HepG2 (cell line): ENCODE measurements at regions not wholly inside any gene's neighbourhood (a gene's known extent, or its start where the extent isn't known, plus 50 kb on each side); places are given as distances from the start of the nearest gene placed in this dataset.

Experiments
- AFF4 ChIP-seq: sonication (generic); formaldehyde crosslinking; IDR thresholded peaks from 2 replicates; pipeline ENCODE4 v1.4.0; 2020; ENCODE audit warnings: missing genetic modification reagents
- ATF2 ChIP-seq: sonication (generic); formaldehyde crosslinking; IDR thresholded peaks from 2 replicates; pipeline ENCODE4 v1.4.0; 2020; ENCODE audit warnings: missing genetic modification reagents
- BHLHE40 ChIP-seq: IDR thresholded peaks from 2 replicates; pipeline ENCODE4 v1.6.1; 2011; ENCODE audit warnings: low read length, improper control_type of control experiment
- CREB1 ChIP-seq, 2 experiments: fragments of 450-650 bp in 1 of 2; IDR thresholded peaks; 2 replicates each; pipeline ENCODE4 v1.6.1; 2016 to 2017; ENCODE audit warnings: control low read depth in 1 of 2, mild to moderate bottlenecking in 1 of 2, missing compliant biosample characterization in 1 of 2, missing genetic modification characterization in 1 of 2
- FOXA1 ChIP-seq, 2 experiments: fragments of 450-650 bp in 1 of 2; sonication (generic) in 1 of 2; formaldehyde crosslinking in 1 of 2; IDR thresholded peaks; 2 replicates each; pipeline versions ENCODE4 v1.4.0 to v1.6.1; 2016 to 2020; ENCODE audit warnings: missing genetic modification reagents in 1 of 2
- KDM1A ChIP-seq: IDR thresholded peaks from 2 replicates; pipeline ENCODE4 v1.6.1; 2016; ENCODE audit warnings: missing compliant biosample characterization
- MAZ ChIP-seq, 2 experiments: sonication (generic) in 1 of 2; formaldehyde crosslinking in 1 of 2; IDR thresholded peaks; 2 replicates each; pipeline versions ENCODE4 v1.5.0 to v1.6.1; 2012 to 2020; ENCODE audit warnings: low read depth in 2 of 2, mild to moderate bottlenecking in 2 of 2, borderline replicate concordance in 1 of 2, improper control_type of control experiment in 1 of 2, low read length in 1 of 2, missing genetic modification reagents in 1 of 2, moderate library complexity in 1 of 2
- MEF2D ChIP-seq: sonication (generic); formaldehyde crosslinking; IDR thresholded peaks from 2 replicates; pipeline ENCODE4 v1.5.1; 2020; ENCODE audit warnings: mild to moderate bottlenecking, missing genetic modification reagents
- NR0B2 ChIP-seq: sonication (generic); formaldehyde crosslinking; IDR thresholded peaks from 2 replicates; pipeline ENCODE4 v1.4.0; 2020; ENCODE audit warnings: mild to moderate bottlenecking, missing genetic modification reagents
- NR2C2 ChIP-seq: sonication (generic); formaldehyde crosslinking; IDR thresholded peaks from 2 replicates; pipeline ENCODE4 v1.4.0; 2020; ENCODE audit warnings: missing genetic modification reagents, mild to moderate bottlenecking, moderate library complexity, borderline replicate concordance
- REL ChIP-seq: sonication (generic); formaldehyde crosslinking; conservative IDR thresholded peaks from 2 replicates; pipeline ENCODE4 v1.8.0; 2022; ENCODE audit warnings: mild to moderate bottlenecking, missing genetic modification reagents, moderate library complexity
- TGIF2 ChIP-seq: IDR thresholded peaks from 2 replicates; pipeline ENCODE4 v1.6.1; 2016; ENCODE audit warnings: control low read depth, missing compliant biosample characterization
- WIZ ChIP-seq: sonication (generic); formaldehyde crosslinking; IDR thresholded peaks from 2 replicates; pipeline ENCODE4 v1.5.1; 2020; ENCODE audit warnings: mild to moderate bottlenecking, missing genetic modification reagents
- ZBTB20 ChIP-seq: sonication (generic); formaldehyde crosslinking; IDR thresholded peaks from 2 replicates; pipeline ENCODE4 v1.8.1; 2023; ENCODE audit warnings: missing genetic modification reagents, low read depth, mild to moderate bottlenecking, borderline replicate concordance
- ZNF710 ChIP-seq: sonication (generic); formaldehyde crosslinking; IDR thresholded peaks from 2 replicates; pipeline ENCODE4 v1.5.0; 2020; ENCODE audit warnings: mild to moderate bottlenecking, missing genetic modification reagents, borderline replicate concordance
- ZNF761 ChIP-seq: sonication (generic); formaldehyde crosslinking; conservative IDR thresholded peaks from 2 replicates; pipeline ENCODE4 v1.4.0; 2020; ENCODE audit warnings: mild to moderate bottlenecking, missing genetic modification reagents
- ZNF879 ChIP-seq: sonication (generic); formaldehyde crosslinking; IDR thresholded peaks from 2 replicates; pipeline ENCODE4 v1.8.1; 2023; ENCODE audit warnings: missing genetic modification reagents

GRCh38 chr18:34976899-34977837, 64.0 kb upstream of the MAPRE2 start (continued):
- TF ChIP-seq NR0B2 (CRISPR knock-in tag) (0 out of 2 replicates have a peak, but pooled peaks have one; percentile 26), AFF4 (CRISPR knock-in tag) (peak; percentile 65; the same call in 1 of the 2 replicates), MAZ (IDR thresholded peaks at IDR 0.05; ENCODE audit: borderline replicate concordance, low read depth, low read length) (no peak), MAZ (CRISPR knock-in tag; IDR thresholded peaks at IDR 0.05; ENCODE audit: low read depth) (no peak; the same call in 1 of the 2 replicates), KDM1A (no peak), CREB1 (IDR thresholded peaks at IDR 0.05) (no peak), CREB1 (CRISPR knock-in tag; IDR thresholded peaks at IDR 0.05) (no peak), BHLHE40 (peak; percentile 91), ZNF761 (CRISPR knock-in tag) (no peak; the same call in 1 of the 2 replicates), NR2C2 (CRISPR knock-in tag) (no peak), MEF2D (no peak), ATF2 (no peak), ZNF879 (CRISPR knock-in tag) (peak; percentile 71), WIZ (CRISPR knock-in tag) (no peak), TGIF2 (CRISPR knock-in tag) (0 out of 2 replicates have a peak, but pooled peaks have one; percentile 20), ZNF710 (CRISPR knock-in tag) (no peak), ZBTB20 (CRISPR knock-in tag) (no peak), REL (peak; percentile 75; the same call in 1 of the 2 replicates), FOXA1 (IDR thresholded peaks at IDR 0.05) (no peak), FOXA1 (CRISPR knock-in tag; IDR thresholded peaks at IDR 0.05) (no peak)
